RWPE2 (cell line): ENCODE measurements at regions not wholly inside any gene's neighbourhood (a gene's known extent, or its start where the extent isn't known, plus 50 kb on each side); places are given as distances from the start of the nearest gene placed in this dataset.

Experiments
- ATAC-seq: fragments of 200-7000 bp; cut with Tn5 transposase; 3 replicates; pipeline ENCODE4 v1.9.1; 2021; ENCODE audit warnings: low read depth
- DNase-seq: peaks from one replicate; pipeline ENCODE4 v3.0.0-alpha.2; 2020; ENCODE audit warnings: low spot score
- H3K27ac ChIP-seq: fragments of 450-650 bp; 2 replicates; pipeline ENCODE4 v1.5.1; 2017; ENCODE audit warnings: mild to moderate bottlenecking; ENCODE audit not compliant: poor library complexity, severe bottlenecking
- H3K27me3 ChIP-seq: fragments of 250-450 bp; sonication (Bioruptor Pico); 2 replicates; pipeline ENCODE4 v1.5.1; 2021; ENCODE audit warnings: mild to moderate bottlenecking, moderate library complexity; ENCODE audit not compliant: insufficient read depth, poor library complexity, severe bottlenecking
- H3K36me3 ChIP-seq: fragments of 250-450 bp; sonication (Bioruptor Pico); 2 replicates; pipeline ENCODE4 v1.5.1; 2020; ENCODE audit warnings: low read depth, mild to moderate bottlenecking, moderate library complexity
- H3K4me1 ChIP-seq: fragments of 250-450 bp; sonication (Bioruptor Pico); 2 replicates; pipeline ENCODE4 v1.5.1; 2021; ENCODE audit warnings: mild to moderate bottlenecking, moderate library complexity; ENCODE audit not compliant: insufficient read depth, poor library complexity, severe bottlenecking
- H3K4me3 ChIP-seq: fragments of 250-450 bp; sonication (Bioruptor Pico); 2 replicates; pipeline ENCODE4 v1.5.1; 2021; ENCODE audit warnings: mild to moderate bottlenecking, moderate library complexity; ENCODE audit not compliant: severe bottlenecking
- H3K9me3 ChIP-seq: fragments of 250-450 bp; sonication (Bioruptor Pico); 2 replicates; pipeline ENCODE4 v1.5.1; 2021; ENCODE audit warnings: mild to moderate bottlenecking, moderate library complexity; ENCODE audit not compliant: severe bottlenecking
- TF ChIP-seq, protein P1 (sequence below): fragments of 450-650 bp; IDR thresholded peaks from one replicate; pipeline ENCODE4 v1.5.1; 2017; ENCODE audit warnings: mild to moderate bottlenecking, moderate library complexity; ENCODE audit not compliant: poor library complexity, severe bottlenecking

DNA sequence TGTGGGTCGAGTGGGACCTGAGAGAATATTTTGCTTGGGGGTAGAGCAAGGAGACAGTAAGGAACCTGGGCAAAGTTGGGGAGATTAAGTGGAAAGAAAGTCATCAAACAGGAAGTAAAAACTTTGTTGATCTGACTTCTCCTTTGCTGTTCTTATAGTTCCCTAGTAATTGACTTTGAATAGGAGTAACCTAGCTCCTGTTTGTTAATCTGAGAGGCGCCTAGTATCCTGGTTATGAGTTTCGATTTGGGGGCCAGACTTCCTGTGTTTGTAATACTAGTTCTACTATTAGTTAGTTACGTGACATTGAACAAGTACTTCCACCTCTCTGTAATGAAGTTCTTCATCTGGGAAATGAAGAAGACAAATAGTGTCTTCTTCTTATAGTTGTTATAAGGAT lies 99.1 kb downstream of the ZNF365 start:
- ATAC-seq (no peak), DNase-seq (no peak)
- H3K4me1 ChIP-seq: no peaks in the 10 kb centered on the region
- TF ChIP-seq, protein P1, sequence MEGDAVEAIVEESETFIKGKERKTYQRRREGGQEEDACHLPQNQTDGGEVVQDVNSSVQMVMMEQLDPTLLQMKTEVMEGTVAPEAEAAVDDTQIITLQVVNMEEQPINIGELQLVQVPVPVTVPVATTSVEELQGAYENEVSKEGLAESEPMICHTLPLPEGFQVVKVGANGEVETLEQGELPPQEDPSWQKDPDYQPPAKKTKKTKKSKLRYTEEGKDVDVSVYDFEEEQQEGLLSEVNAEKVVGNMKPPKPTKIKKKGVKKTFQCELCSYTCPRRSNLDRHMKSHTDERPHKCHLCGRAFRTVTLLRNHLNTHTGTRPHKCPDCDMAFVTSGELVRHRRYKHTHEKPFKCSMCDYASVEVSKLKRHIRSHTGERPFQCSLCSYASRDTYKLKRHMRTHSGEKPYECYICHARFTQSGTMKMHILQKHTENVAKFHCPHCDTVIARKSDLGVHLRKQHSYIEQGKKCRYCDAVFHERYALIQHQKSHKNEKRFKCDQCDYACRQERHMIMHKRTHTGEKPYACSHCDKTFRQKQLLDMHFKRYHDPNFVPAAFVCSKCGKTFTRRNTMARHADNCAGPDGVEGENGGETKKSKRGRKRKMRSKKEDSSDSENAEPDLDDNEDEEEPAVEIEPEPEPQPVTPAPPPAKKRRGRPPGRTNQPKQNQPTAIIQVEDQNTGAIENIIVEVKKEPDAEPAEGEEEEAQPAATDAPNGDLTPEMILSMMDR: no peak
- H3K9me3 ChIP-seq: no peaks in the 10 kb centered on the region
- no peaks in the 10 kb centered on the region for H3K27me3 ChIP-seq
- no peak overlapping the region for H3K27ac ChIP-seq
- no peak overlapping the region for H3K4me3 ChIP-seq
- no peaks in the 10 kb centered on the region for H3K36me3 ChIP-seq

DNA sequence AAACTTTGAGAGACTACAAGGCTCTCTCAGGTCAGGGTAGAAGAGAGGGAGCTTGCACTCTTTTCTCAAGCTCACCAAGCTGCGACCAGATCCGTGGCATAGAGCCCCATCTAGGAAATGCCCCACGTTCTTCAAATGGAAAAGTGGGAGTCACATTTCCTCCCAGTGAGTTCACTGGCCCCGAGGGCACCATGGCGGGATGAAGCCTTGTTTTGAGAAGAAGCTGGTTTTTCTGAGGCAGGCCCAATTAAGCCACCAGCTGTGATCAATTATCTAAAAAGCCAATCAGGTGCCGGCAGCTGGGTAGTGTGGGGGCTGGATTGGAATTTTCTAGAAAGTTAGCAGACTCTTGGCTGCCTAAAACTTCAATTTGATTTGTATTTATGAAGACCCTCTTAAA lies 101.4 kb downstream of the ZNF365 start:
- Histone ChIP-seq H3K27me3 (no peaks in the 10 kb centered on the region), H3K27ac (no peak overlapping the region), H3K4me1 (no peaks in the 10 kb centered on the region), H3K9me3 (no peaks in the 10 kb centered on the region), H3K36me3 (no peaks in the 10 kb centered on the region), H3K4me3 (no peak overlapping the region)
- ATAC-seq (no peak), DNase-seq (no peak)
- TF ChIP-seq, protein P1: no peak

DNA sequence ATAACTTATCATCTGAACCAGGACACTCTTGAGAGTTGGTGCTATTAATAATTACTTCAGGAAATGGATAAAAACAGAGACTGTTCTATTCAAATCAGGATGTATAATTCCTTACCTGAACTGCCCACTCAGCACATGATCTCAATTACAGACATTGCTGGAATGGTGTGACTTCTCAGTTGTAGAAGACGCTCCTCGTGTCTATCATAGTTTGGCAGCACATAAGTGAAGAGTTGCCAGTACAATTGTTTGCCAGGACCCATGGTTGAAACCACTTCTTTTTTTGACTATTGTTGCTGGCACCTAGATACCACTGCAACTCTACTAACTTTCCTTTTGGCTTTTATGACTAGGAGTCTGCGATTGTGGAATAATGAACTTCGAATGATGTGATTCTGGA lies 105.4 kb downstream of the ZNF365 start:
- TF ChIP-seq, protein P1: no peak
- Histone ChIP-seq H3K4me1 (no peaks in the 10 kb centered on the region), H3K27me3 (no peaks in the 10 kb centered on the region), H3K9me3 (no peaks in the 10 kb centered on the region), H3K36me3 (no peaks in the 10 kb centered on the region), H3K27ac (no peak overlapping the region), H3K4me3 (no peak overlapping the region)
- no peak for ATAC-seq
- DNase-seq: no peak

DNA sequence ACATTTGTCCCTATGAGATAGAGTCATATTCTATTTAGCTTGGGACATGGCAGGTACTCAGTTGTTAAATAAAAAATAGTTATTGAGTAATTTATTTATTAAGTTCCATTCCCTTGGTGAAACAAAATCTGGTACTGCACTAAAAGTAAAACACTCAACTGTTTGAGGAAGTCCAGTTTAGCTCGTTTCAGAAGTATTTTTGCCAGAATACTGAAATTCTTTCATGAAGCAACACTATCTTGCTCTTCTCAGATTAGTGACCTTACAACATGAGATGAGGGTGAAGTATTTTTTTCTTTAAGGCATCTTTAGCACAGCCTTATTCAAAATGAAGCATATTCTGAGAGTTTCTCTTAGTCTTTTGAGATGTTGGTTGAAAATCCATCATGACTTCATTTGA lies 106.0 kb downstream of the ZNF365 start:
- no peak overlapping the region for H3K27ac ChIP-seq
- TF ChIP-seq, protein P1: no peak
- DNase-seq (no peak), ATAC-seq (no peak)
- H3K4me3 ChIP-seq: no peak overlapping the region
- H3K36me3 ChIP-seq: no peaks in the 10 kb centered on the region
- H3K4me1 ChIP-seq: no peaks in the 10 kb centered on the region
- H3K9me3 ChIP-seq: no peaks in the 10 kb centered on the region
- H3K27me3 ChIP-seq: no peaks in the 10 kb centered on the region

DNA sequence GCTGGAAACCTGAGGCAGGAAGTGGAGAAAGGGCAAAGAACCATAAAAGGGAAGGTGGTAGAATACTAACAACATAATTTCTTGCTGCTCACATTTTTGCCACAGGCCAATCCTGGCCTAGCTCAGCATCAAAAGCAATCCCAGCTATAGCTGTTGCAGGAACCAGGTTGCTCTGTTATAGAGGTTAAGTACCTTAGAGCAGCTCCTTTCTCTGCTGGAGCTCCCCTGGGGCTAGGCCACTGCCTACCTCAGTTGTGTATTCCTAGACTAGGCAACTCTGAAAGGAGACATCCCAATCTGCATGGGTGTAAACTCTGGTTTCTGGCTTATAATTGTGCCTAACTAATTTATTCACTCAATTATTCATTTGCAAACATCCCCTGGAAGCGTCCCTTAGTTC lies 108.4 kb downstream of the ZNF365 start:
- Histone ChIP-seq H3K27me3 (no peaks in the 10 kb centered on the region), H3K27ac (no peak overlapping the region), H3K4me3 (no peak overlapping the region), H3K4me1 (no peaks in the 10 kb centered on the region), H3K36me3 (no peaks in the 10 kb centered on the region), H3K9me3 (no peaks in the 10 kb centered on the region)
- TF ChIP-seq, protein P1: no peak
- no peak for DNase-seq
- no peak for ATAC-seq
